HG02943 (cell line): ENCODE measurements at regions not wholly inside any gene's neighbourhood (a gene's known extent, or its start where the extent isn't known, plus 50 kb on each side); places are given as distances from the start of the nearest gene placed in this dataset.

Experiments used
- ATAC-seq: cut with Tn5 transposase; IDR thresholded peaks from one replicate; pipeline ENCODE4 v1.9.1; 2021; ENCODE audit warnings: mild to moderate bottlenecking, low read depth, moderate library complexity; ENCODE audit not compliant: unreplicated experiment

GRCh38 chr2:128435576-128436478 lies 117.2 kb upstream of the HS6ST1 start:
- ATAC-seq = no peak

DNA sequence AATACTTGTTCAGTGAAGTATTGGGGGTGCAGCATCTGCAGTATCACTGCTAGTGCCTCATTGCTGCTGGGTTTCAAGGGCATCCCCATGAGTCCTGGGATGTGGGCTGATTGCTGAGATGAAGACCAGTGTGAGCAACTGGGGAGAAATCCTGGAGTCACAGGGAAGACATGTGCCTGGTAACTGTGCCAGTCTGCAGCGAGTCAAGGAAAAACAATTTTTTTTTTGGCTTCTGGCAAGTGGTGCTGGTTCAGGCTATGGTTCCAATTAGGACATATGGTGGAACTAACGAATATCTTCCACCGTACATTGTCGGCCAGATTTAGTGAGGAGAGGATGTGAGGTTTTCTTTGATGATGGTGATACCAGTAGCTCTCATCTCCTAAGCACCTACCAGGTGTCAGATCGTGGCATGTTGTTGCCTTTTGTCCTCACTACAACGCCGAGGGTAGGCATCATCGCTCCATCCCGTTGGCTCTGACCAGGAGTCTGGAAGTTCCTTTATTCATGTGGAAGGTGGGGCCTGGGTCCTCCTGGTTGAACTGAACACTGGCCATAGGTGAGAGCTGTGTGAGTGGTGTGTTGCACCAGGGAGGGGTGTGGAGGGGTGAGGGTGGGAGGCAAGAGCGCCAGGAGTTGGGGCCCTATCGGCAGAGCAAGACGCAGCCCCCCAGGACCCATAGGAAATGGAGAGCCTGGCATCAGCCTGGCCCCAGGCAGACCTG lies 118.0 kb upstream of the HS6ST1 start:
- no peak for ATAC-seq

DNA sequence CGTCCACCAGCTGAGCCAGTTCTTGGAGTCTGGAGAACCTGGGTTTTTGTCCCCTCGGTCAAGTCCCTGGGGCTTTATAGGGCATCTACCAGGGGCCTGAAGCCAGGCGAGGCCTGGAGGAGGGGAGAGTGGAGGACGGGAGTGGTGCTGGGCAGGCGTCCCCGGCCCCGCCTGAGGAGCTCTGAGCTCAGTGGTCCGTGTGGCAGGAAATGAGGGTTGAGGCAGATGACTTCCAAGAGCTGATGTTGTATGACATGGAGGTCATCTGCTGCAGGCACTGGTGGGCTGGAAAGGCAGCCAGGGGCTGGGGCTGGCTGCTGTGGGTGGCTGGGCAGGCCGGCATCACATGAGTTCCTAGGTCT lies 118.5 kb upstream of the HS6ST1 start:
- ATAC-seq = no peak

DNA sequence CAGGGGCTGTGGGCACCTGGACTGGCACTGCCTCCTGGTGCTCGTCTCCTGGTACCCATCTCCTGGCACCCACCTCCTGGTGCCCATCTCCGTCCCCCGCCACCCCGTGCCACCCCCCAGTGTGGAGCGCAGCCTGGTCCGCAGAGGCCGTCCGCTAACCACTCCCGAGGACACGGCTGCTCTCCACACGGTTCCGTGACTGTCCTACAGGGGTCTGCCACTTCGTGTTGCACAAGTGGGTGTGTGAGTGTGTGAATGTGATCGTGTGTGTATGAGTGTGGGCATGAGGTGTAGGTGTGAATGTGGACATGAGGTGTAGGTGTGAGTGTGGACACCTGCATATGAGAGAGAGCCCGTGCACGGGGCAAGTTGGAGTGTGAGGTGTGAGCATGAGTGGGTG lies 119.4 kb upstream of the HS6ST1 start:
- ATAC-seq = no peak

- no peak for ATAC-seq
Measured at GRCh38 chr2:128438586-128438985, 119.9 kb upstream of the HS6ST1 start.

- no peak for ATAC-seq
Measured at GRCh38 chr2:128439031-128439790, 120.5 kb upstream of the HS6ST1 start.

- ATAC-seq = no peak
Measured at GRCh38 chr2:128439791-128440665, 121.4 kb upstream of the HS6ST1 start.

DNA sequence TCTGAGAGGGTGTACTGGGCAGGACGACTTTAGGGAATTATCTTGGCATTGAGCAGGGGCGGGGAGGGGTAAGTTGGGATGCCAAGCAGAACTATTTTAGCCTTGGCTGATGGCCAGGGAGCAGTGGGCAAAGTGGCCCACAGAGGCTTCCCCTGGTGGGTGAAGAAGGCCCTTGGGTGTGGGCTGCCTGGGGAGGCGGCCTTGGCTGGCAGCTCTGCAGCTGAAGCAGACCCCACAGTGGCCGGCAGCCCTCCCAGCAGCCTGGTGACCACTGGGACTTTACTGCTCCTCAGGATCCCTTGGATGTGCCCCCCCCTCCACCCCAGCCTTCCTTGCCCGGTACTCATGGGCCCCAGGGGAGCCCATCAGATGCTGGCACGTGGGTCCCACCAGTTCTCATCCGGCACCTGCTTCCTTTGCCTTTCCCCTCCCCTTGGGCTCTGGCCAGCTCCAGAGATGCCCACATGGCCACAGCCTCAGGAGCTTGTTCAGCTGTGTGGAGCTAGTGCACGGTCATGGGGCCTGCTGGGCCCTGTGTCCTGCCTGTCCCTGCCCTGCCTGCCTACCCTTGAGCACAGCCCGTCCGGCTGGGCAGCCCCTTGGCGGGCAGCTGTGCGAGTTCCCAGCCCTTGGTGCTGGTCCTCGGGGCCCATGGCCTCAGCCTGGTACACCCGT lies 122.1 kb upstream of the HS6ST1 start:
- no peak for ATAC-seq

- no peak for ATAC-seq
Measured at GRCh38 chr2:128441341-128442052, 122.8 kb upstream of the HS6ST1 start.

- ATAC-seq = no peak
Measured at GRCh38 chr2:128442053-128442751, 123.5 kb upstream of the HS6ST1 start.

- ATAC-seq = no peak
Measured at GRCh38 chr2:128442891-128443302, 124.2 kb upstream of the HS6ST1 start.

- no peak for ATAC-seq
Measured at GRCh38 chr2:128444121-128444771, 125.6 kb upstream of the HS6ST1 start.

- ATAC-seq = no peak
Measured at GRCh38 chr2:128444816-128445522, 126.3 kb upstream of the HS6ST1 start.

GRCh38 chr2:128445523-128445900 lies 126.8 kb upstream of the HS6ST1 start:
- ATAC-seq = no peak

DNA sequence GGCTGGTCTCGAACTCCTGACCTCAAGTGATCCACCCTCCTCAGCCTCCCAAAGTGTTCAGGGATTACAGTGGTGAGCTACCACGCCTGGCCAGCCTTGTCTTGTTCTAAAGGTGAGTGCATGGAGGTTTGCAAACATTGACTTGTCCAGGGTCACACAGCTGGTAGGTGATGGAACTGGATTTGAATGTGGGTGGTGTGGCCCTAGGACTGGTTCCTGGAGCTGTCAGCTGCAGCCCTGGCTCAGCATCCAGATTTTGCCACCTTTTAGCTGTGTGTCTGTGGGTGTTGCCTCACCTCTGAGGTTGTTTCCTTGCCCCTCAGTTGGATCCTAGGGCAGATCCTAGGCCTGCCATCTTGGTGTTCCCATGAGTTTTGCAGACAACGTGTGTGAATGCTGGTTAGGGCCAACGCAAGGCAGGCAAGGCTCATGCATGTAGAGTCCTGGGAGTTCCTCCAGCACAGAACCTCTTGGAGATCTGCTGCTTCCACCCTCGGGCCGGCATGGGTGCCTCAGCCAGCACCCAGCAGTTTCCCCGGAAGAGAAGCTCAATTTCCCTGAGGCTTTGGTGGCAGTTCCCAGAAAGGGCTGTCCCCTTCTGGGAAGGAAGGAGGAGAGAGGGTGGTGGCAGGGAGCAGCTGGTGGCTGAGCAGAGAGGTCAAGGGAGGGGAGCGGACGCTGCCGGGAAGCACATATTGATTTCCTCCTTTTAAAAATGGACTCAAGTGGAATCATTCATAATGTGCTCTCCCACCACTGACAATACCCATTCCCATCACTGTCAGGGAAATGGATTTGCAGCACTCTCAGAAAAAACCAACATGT lies 127.6 kb upstream of the HS6ST1 start:
- no peak for ATAC-seq

DNA sequence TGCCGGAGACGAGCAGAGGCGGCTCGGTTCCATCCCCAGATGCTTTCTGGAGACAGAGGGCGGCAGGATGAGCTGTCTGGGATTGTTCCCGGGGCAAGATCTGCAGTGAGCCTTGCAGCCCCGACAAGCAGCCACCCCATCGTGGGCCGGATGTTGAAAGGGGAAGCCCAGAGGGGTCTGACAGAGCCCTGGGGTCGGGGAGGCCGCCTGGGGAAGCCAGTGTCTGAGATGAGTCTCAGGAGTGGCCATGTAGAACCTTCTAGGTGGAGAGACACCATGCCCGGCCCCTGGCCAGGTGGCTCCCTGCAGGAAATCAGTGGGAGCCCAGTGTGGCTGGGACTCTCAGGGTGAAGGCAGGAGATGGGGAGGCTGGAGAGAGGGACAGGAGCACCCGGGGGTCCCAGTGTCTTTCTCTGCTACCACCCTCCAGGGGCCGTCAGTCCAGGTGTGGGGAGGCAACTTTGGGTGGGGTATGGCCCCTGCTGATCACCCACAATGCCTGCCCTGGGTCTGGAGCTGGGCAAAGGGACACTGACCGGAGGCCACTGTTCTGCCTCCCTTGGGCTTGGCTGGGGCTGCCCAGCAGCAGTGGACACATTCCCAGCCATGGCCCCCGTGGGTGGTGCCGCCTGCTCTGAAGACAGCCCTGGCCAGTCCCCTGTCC lies 128.3 kb upstream of the HS6ST1 start:
- ATAC-seq = no peak
